CD4-positive, alpha-beta T cell treated with Interleukin-12 subunit alpha and Interleukin-12 subunit beta, for 1 hour (primary cell): ENCODE measurements at regions not wholly inside any gene's neighbourhood (a gene's known extent, or its start where the extent isn't known, plus 50 kb on each side); places are given as distances from the start of the nearest gene placed in this dataset.

ENCODE experiments used
- DNase-seq: peaks from one replicate; pipeline ENCODE4 v3.0.0-alpha.2; 2020

DNA sequence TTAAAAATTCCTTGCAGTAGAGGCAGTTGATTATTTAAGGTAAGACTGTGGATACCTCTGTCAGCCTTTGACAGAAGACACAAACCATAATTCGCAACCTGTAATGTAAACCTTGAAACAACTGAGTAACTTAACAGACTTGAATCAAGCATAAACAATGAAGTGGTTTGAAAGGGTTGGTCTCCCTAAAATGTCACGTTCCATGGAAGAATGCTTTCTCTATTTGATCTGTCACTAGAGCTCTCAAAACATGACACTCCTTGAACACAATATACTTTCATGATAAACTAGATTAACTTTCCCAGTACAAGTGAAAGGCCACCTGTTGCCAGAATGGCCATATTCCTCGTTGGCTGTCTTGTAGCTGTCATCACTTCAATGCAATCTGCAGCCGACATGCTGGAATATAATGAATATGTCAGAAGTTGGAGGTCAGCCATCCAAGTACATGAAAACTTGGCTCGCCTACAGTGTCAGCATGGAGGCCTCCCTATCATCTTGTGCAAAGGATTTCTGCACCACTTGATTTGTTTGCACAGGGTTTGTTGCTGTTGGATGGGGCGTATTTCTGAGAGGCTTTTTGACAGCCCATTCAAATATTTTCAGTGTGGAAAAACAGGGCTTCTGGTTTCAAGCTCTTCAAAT lies 228.0 kb downstream of the TLE4 start:
- no peak for DNase-seq

DNA sequence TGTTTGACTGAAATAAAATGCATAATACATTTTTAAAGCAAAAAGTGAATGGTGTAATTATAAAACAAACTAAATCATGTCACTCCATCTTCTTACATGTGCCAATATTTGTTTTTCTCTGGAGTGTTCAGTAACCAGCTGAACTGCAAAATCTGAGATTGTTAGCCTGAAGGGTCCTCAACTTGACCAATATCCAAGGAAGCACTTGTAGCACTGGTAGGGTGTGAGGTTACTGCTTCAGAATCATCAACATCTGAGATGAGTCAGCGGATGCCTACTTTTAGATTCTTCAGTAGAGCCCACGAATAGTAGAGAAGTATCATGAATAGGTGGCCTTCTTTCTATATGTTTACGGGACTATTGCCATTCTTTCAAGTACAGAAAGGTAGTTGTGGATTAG lies 226.7 kb downstream of the TLE4 start:
- DNase-seq, result no peak

DNA sequence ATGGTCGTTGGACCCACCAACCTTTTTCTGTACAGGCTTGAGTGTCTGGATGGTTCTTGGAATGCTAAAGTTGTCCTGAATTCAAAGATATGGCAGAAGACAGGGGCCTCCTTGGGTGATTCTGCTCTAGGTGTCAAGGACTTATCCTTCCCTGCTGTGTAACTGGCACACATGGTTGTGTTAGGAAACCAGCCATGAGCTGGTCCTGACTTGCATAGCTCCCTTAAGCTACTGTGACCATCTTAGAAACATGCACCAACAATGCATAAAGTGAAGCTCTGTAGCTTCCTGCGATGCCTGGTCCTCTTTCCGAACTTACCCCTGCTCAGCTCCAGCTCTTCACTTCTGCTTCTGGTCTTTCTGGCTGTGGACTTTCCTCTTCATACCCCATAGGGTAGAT lies 224.6 kb downstream of the TLE4 start:
- no peak for DNase-seq

DNA sequence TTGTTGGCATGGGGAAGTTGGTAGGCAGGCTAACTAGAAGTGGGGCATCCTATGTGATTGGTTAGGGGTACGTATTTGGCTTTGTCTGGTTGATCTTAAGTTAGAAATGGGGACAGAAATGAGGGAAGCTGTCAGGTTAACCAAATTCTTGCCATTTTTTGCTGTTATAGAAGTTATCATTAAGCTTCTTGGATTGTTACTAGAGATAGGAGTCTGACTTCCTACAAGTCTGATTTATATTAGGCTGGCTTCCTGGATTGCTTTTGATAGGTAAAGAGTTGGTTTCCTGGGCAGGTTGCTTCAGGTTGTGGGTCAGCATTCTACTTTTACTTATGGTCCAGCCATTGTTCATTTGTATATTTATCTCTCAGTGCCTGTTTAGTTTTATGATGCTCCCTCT lies 216.9 kb downstream of the TLE4 start:
- no peak for DNase-seq

DNA sequence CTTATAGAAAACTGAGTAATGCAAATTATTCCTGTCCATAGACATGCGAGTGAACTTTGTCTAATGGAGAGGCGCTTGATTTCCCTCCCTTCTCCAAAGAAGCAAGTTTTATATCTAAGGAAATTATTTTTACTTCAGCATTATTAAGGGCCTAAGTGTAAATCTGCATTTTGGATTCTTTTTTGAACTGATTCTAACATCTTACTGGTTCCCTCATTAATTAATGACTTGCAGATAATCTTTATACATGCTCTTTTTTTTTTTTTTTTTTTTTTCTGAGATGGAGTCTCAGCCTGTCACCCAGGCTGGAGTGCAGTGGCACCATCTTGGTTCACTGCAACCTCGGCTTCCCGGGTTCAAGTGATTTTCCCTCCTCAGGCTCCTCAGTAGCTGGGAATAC lies 209.5 kb downstream of the TLE4 start:
- no peak for DNase-seq

DNA sequence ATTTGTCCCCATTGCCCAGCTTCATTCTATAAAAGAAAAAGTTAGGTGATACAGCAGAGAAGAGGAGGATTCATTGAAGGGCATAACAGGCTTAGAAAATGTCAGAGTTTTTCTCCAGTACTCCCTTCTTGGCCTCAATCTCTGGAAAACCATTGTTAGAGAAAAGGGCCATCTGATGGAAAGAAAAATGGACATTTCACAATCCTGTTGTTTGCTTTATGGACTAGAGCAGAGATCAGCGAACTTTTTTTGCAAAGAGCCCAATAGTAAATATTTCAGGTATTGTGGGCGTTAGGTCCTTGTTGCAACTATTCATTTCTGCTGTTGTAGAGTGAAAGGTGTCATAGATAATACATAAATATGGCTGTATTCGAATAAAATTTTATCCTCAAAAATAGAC lies 208.8 kb downstream of the TLE4 start:
- no peak for DNase-seq

DNA sequence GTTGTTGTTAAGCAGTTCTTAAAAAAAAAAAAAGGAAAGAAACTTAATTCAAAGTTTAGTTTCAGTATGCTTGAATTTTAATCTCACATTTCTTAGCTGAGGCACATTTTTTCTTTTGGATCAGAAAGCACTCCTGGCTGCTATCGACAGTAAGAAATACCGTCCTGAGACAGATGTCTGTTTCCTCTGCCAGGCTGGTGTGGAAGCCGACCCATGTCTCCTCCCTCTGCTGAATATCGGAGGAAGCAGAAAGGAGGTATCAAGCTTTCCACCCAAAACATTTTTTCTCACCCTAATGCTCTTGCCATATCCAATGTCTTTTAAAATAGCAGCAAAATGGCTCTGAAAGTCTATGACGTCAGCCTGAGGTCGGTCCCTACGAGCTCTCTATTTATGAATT lies 208.1 kb downstream of the TLE4 start:
- no peak for DNase-seq

DNA sequence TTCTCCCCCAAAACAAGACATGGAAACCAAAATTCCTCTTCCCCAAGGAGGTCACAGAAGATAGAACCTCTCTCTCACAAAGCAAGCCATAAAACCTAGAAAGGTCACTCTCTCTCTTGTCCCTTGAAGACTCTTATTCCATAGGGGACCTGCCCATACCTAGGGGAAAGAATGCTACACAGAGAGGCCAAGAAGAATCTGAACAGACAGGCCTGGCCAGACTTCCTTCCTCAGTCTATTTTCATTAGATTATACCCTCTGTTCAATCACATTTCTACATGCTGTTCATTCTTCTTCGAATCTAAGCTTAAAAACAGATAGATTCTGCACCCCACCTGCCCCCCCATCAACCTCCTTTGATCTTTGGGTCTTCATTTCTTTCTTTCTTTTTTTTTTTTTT lies 206.8 kb downstream of the TLE4 start:
- no peak for DNase-seq

DNA sequence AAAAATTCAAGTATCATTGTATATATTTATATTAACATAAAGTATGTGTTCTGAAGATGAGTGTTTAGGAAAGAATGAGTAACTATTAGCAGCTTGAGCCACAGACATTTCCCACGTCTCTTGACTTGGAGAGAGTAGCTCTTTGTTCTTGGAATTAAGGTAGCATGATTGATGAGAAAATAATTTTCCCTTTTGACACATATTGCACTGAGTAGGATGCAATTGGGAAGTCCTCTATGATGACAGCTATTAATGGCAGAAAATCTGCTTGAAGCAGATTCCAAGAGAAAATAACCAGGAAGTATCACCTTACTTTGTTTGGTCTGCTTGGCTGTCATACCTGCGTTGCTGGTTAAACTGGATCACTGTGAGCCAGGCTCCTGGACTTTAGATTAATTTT lies 204.8 kb downstream of the TLE4 start:
- no peak for DNase-seq
